Thoracic aorta (tissue), 2 donors: ENCODE measurements at regions not wholly inside any gene's neighbourhood (a gene's known extent, or its start where the extent isn't known, plus 50 kb on each side); places are given as distances from the start of the nearest gene placed in this dataset.

Experiments used
- ATAC-seq: fragments of 150-250 bp; one replicate; pipeline ENCODE4 v1.8.0; 2017; ENCODE audit warnings: low read depth; ENCODE audit not compliant: insufficient number of reproducible peaks, low FRiP score
- DNase-seq: peaks from one replicate; pipeline ENCODE4 v3.0.0-alpha.2; 2020; ENCODE audit warnings: low spot score
- H3K27ac ChIP-seq, 2 donors: fragments of 200-600 bp; sonication (generic); 1 replicate in 1 of 2; 2 replicates in 1 of 2; pipeline ENCODE4 v1.5.1; 2016; ENCODE audit warnings: mild to moderate bottlenecking in 2 of 2, moderate library complexity in 2 of 2
- H3K27me3 ChIP-seq: fragments of 200-600 bp; sonication (generic); replicated peaks from 2 replicates; pipeline ENCODE4 v1.6.0; 2016; ENCODE audit warnings: mild to moderate bottlenecking; ENCODE audit not compliant: insufficient read depth
- H3K36me3 ChIP-seq: fragments of 200-600 bp; sonication (generic); one replicate; pipeline ENCODE4 v1.5.1; 2016
- H3K4me1 ChIP-seq, 2 donors: fragments of 200-600 bp; sonication (generic); 1 replicate in 1 of 2; 2 replicates in 1 of 2; pipeline versions ENCODE4 v1.5.1 to v1.6.0; 2016; ENCODE audit warnings: low read depth in 2 of 2, mild to moderate bottlenecking in 1 of 2; ENCODE audit not compliant: control insufficient read depth in 1 of 2
- H3K4me3 ChIP-seq: fragments of 200-600 bp; sonication (generic); 2 replicates; pipeline ENCODE4 v1.5.1; 2016; ENCODE audit warnings: mild to moderate bottlenecking
- H3K9me3 ChIP-seq: fragments of 200-600 bp; sonication (generic); 2 replicates; pipeline ENCODE4 v1.5.1; 2016
- TF ChIP-seq, protein P1 (sequence below): fragments of 200-600 bp; sonication (generic); IDR thresholded peaks from one replicate; pipeline ENCODE4 v1.5.1; 2019; ENCODE audit warnings: antibody characterized with exemption

DNA sequence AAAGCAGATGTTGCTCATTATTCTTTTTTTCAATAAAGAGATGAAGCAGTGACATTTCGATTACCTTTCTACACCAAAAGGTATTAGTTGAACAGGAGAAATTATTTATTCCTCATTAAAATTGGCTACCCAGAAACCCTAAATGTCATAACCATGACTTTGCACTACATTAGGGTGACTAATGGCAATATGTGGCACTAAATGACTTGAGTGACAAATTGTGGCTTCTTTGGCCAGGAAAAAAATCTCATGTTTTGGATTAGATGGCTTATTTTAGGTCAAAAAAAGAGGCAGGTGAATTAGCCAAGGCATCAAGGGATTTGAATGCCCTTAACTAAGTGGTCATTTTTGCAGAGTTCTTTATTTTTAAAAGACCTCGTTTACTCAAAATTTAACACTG lies 353.9 kb downstream of the NDFIP2 start:
- H3K27ac ChIP-seq = no peak overlapping the region
- no peak overlapping the region for H3K4me3 ChIP-seq
- no peaks in the 10 kb centered on the region for H3K4me1 ChIP-seq

GRCh38 chr13:79833991-79834390 lies 353.0 kb downstream of the NDFIP2 start:
- Histone ChIP-seq H3K36me3 (no peaks in the 10 kb centered on the region), H3K4me3 (no peak overlapping the region), H3K4me1 (no peaks in the 10 kb centered on the region), H3K9me3 (no peaks in the 10 kb centered on the region), H3K27ac (no peak overlapping the region), H3K27me3 (no peaks in the 10 kb centered on the region)
- TF ChIP-seq, protein P1, sequence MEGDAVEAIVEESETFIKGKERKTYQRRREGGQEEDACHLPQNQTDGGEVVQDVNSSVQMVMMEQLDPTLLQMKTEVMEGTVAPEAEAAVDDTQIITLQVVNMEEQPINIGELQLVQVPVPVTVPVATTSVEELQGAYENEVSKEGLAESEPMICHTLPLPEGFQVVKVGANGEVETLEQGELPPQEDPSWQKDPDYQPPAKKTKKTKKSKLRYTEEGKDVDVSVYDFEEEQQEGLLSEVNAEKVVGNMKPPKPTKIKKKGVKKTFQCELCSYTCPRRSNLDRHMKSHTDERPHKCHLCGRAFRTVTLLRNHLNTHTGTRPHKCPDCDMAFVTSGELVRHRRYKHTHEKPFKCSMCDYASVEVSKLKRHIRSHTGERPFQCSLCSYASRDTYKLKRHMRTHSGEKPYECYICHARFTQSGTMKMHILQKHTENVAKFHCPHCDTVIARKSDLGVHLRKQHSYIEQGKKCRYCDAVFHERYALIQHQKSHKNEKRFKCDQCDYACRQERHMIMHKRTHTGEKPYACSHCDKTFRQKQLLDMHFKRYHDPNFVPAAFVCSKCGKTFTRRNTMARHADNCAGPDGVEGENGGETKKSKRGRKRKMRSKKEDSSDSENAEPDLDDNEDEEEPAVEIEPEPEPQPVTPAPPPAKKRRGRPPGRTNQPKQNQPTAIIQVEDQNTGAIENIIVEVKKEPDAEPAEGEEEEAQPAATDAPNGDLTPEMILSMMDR = no peak
- no peak for DNase-seq
- no peak for ATAC-seq

More for the DNA sequence above, 353.9 kb downstream of the NDFIP2 start:
- TF ChIP-seq, protein P1 = no peak
- DNase-seq (no peak), ATAC-seq (no peak)
- Histone ChIP-seq H3K36me3 (no peaks in the 10 kb centered on the region), H3K9me3 (no peaks in the 10 kb centered on the region), H3K27me3 (no peaks in the 10 kb centered on the region)

GRCh38 chr13:79831556-79831955 lies 350.6 kb downstream of the NDFIP2 start:
- no peak overlapping the region for H3K27ac ChIP-seq
- H3K27me3 ChIP-seq = no peaks in the 10 kb centered on the region
- no peaks in the 10 kb centered on the region for H3K4me1 ChIP-seq
- no peaks in the 10 kb centered on the region for H3K9me3 ChIP-seq
- H3K36me3 ChIP-seq = no peaks in the 10 kb centered on the region
- ATAC-seq (no peak), DNase-seq (no peak)
- TF ChIP-seq, protein P1 = no peak
- no peak overlapping the region for H3K4me3 ChIP-seq

DNA sequence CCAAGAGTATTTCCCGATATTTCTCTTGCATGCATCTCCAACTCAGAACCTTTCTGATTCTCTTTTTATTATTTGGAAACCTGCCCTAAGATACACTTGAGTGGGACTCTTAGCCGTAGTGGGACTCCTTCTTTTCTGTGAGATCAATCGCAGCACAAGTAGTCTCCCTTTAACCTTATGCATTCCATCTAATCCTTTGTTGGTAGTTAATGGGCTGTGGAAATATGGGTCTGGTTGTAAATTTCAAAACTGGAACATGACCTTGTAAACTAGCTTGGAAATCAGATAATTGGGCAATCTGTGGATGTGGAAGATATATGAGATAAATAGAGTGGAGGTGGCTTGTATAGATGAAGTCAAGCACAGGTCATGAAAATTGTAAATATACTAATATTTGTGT lies 350.0 kb downstream of the NDFIP2 start:
- ATAC-seq (no peak), DNase-seq (no peak)
- H3K4me3 ChIP-seq = no peak overlapping the region
- TF ChIP-seq, protein P1 = no peak
- no peaks in the 10 kb centered on the region for H3K9me3 ChIP-seq
- no peaks in the 10 kb centered on the region for H3K27me3 ChIP-seq
- no peaks in the 10 kb centered on the region for H3K36me3 ChIP-seq
- H3K27ac ChIP-seq = no peak overlapping the region
- H3K4me1 ChIP-seq = no peaks in the 10 kb centered on the region

DNA sequence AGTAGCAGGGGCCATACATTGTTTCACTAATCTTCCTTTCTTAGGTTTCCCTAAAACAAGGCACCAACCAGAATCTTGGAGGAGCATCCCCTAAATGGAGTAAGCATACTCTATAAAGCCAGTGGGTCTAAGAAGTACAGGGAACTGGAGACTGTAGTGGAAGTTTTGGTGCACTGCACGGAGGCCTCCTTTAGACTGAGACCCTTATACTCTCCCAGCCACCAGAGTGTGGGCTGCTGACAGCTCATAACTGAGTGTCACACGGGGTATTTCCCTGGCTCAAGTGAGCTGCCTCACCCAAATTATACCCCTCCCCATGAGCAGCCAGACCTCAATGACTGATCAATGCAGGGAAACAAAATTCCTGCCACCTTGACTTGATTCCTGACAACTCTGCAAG lies 349.5 kb downstream of the NDFIP2 start:
- TF ChIP-seq, protein P1 = no peak
- Histone ChIP-seq H3K27me3 (no peaks in the 10 kb centered on the region), H3K27ac (no peak overlapping the region), H3K36me3 (no peaks in the 10 kb centered on the region), H3K4me3 (no peak overlapping the region), H3K4me1 (no peaks in the 10 kb centered on the region), H3K9me3 (no peaks in the 10 kb centered on the region)
- DNase-seq (no peak), ATAC-seq (no peak)
